DMS53 (cell line): ENCODE measurements at regions not wholly inside any gene's neighbourhood (a gene's known extent, or its start where the extent isn't known, plus 50 kb on each side); places are given as distances from the start of the nearest gene placed in this dataset.
"Not testable (repeated sequence)": the region's sequence is repeated elsewhere in the genome, so short reads cannot be mapped to it uniquely, and the experiment has no call there.

ENCODE experiments used
- DNase-seq: peaks from one replicate; lab custom pipeline; 2025; lab: John Stamatoyannopoulos, UW

- DNase-seq = no peak
Observed at GRCh38 chr7:130947792-130948580, 214.0 kb upstream of the KLF14 start.

- no peak for DNase-seq
Observed at GRCh38 chr7:130948822-130949221, 214.8 kb upstream of the KLF14 start.

- DNase-seq = no peak
Observed at GRCh38 chr7:130949550-130949949, 215.5 kb upstream of the KLF14 start.

GRCh38 chr7:130950054-130950453 is 216.0 kb upstream of the KLF14 start:
- no peak for DNase-seq

GRCh38 chr7:130950741-130951140 is 216.7 kb upstream of the KLF14 start:
- DNase-seq = no peak

GRCh38 chr7:130951303-130951975 is 217.4 kb upstream of the KLF14 start:
- DNase-seq = no peak

GRCh38 chr7:130951976-130952876 is 218.2 kb upstream of the KLF14 start:
- no peak for DNase-seq

- DNase-seq = no peak
Observed at GRCh38 chr7:130953196-130953595, 219.2 kb upstream of the KLF14 start.

- DNase-seq = no peak
Observed at GRCh38 chr7:130954918-130955564, 221.0 kb upstream of the KLF14 start.

GRCh38 chr7:130955565-130955919 is 221.5 kb upstream of the KLF14 start:
- no peak for DNase-seq

- DNase-seq = no peak
Observed at GRCh38 chr7:130956417-130957136, 222.6 kb upstream of the KLF14 start.

GRCh38 chr7:130957137-130957513 is 223.1 kb upstream of the KLF14 start:
- DNase-seq = no peak

GRCh38 chr7:130957722-130958435 is 223.9 kb upstream of the KLF14 start:
- DNase-seq = not testable (repeated sequence)

- no peak for DNase-seq
Observed at GRCh38 chr7:130958846-130959245, 224.8 kb upstream of the KLF14 start.

GRCh38 chr7:130959743-130960207 is 225.8 kb upstream of the KLF14 start:
- peak; percentile 41 for DNase-seq

GRCh38 chr7:130960208-130960988 is 226.4 kb upstream of the KLF14 start:
- DNase-seq = no peak

- DNase-seq = no peak
Observed at GRCh38 chr7:130961128-130961601, 227.2 kb upstream of the KLF14 start.

GRCh38 chr7:130962109-130962508 is 228.1 kb upstream of the KLF14 start:
- DNase-seq = no peak

- no peak for DNase-seq
Observed at GRCh38 chr7:130963339-130963738, 229.3 kb upstream of the KLF14 start.

GRCh38 chr7:130965515-130965914 is 231.5 kb upstream of the KLF14 start:
- DNase-seq = no peak
